Osteoblast (primary cell): ENCODE measurements at regions not wholly inside any gene's neighbourhood (a gene's known extent, or its start where the extent isn't known, plus 50 kb on each side); places are given as distances from the start of the nearest gene placed in this dataset.

ENCODE experiments used
- DNase-seq: peaks from one replicate; pipeline ENCODE4 v3.0.0; 2011; ENCODE audit warnings: low spot score, mixed read lengths; ENCODE audit not compliant: insufficient read length; ENCODE audit errors: missing footprints
- H2AFZ ChIP-seq: 2 replicates; pipeline ENCODE4 v1.6.0; 2011; ENCODE audit warnings: mild to moderate bottlenecking, low read length
- H3K27ac ChIP-seq: 2 replicates; pipeline ENCODE4 v1.5.1; 2011; ENCODE audit warnings: mild to moderate bottlenecking, low read depth, low read length, moderate library complexity
- H3K27me3 ChIP-seq: 2 replicates; pipeline ENCODE4 v1.6.0; 2012; ENCODE audit warnings: mild to moderate bottlenecking, control low read depth, inconsistent platforms, low read length, moderate library complexity; ENCODE audit not compliant: insufficient read depth
- H3K36me3 ChIP-seq: 2 replicates; pipeline ENCODE4 v1.5.1; 2011; ENCODE audit warnings: mild to moderate bottlenecking, low read length, control low read depth, moderate library complexity; ENCODE audit not compliant: insufficient read depth
- H3K4me1 ChIP-seq: 2 replicates; pipeline ENCODE4 v1.5.1; 2011; ENCODE audit warnings: mild to moderate bottlenecking, low read length, control low read depth, moderate library complexity; ENCODE audit not compliant: insufficient read depth
- H3K4me2 ChIP-seq: 2 replicates; pipeline ENCODE4 v1.6.0; 2011; ENCODE audit warnings: mild to moderate bottlenecking, low read length; ENCODE audit not compliant: insufficient read depth
- H3K4me3 ChIP-seq: fragments of 200-600 bp; sonication (generic); 3 replicates; pipeline ENCODE4 v1.5.1; 2012; ENCODE audit warnings: mild to moderate bottlenecking, low read length, inconsistent platforms; ENCODE audit not compliant: insufficient read depth
- H3K79me2 ChIP-seq: 2 replicates; pipeline ENCODE4 v1.6.0; 2012; ENCODE audit warnings: mild to moderate bottlenecking, low read length, control low read depth, inconsistent platforms; ENCODE audit not compliant: insufficient read depth
- H3K9me3 ChIP-seq: 2 replicates; pipeline ENCODE4 v1.5.1; 2011; ENCODE audit warnings: low read depth, low read length, control low read depth
- H4K20me1 ChIP-seq: 2 replicates; pipeline ENCODE4 v1.6.0; 2012; ENCODE audit warnings: mild to moderate bottlenecking, low read length, control low read depth; ENCODE audit not compliant: insufficient read depth
- CTCF ChIP-seq: IDR thresholded peaks from 2 replicates; pipeline ENCODE4 v1.5.1; 2011; ENCODE audit warnings: mild to moderate bottlenecking, low read depth, low read length, moderate library complexity; ENCODE audit errors: extremely low read depth

GRCh38 chr3:21357241-21357640 lies 393.8 kb downstream of the ZNF385D start:
- H3K27ac ChIP-seq = no peak overlapping the region
- peaks cover 3% of the 10 kb centered on the region for H3K9me3 ChIP-seq
- no peaks in the 10 kb centered on the region for H3K27me3 ChIP-seq
- H3K79me2 ChIP-seq = no peaks in the 10 kb centered on the region
- no peak overlapping the region for H3K4me3 ChIP-seq
- no peaks in the 10 kb centered on the region for H3K4me1 ChIP-seq
- H2AFZ ChIP-seq = no peak overlapping the region
- H3K36me3 ChIP-seq = no peaks in the 10 kb centered on the region
- no peak overlapping the region for H3K4me2 ChIP-seq
- TF ChIP-seq CTCF = no peak
- no peaks in the 10 kb centered on the region for H4K20me1 ChIP-seq
- no peak for DNase-seq

GRCh38 chr3:21356402-21356801 lies 394.6 kb downstream of the ZNF385D start:
- Histone ChIP-seq H3K27me3 (no peaks in the 10 kb centered on the region), H3K4me1 (no peaks in the 10 kb centered on the region), H3K4me3 (no peak overlapping the region), H2AFZ (no peak overlapping the region), H4K20me1 (no peaks in the 10 kb centered on the region), H3K4me2 (no peak overlapping the region), H3K9me3 (peaks cover 3% of the 10 kb centered on the region), H3K27ac (no peak overlapping the region), H3K36me3 (no peaks in the 10 kb centered on the region), H3K79me2 (no peaks in the 10 kb centered on the region)
- TF ChIP-seq CTCF = no peak
- no peak for DNase-seq

GRCh38 chr3:21345382-21345976 lies 405.5 kb downstream of the ZNF385D start:
- no peak for DNase-seq
- TF ChIP-seq CTCF = no peak
- no peaks in the 10 kb centered on the region for H3K27me3 ChIP-seq
- no peaks in the 10 kb centered on the region for H3K36me3 ChIP-seq
- no peak overlapping the region for H3K4me2 ChIP-seq
- no peaks in the 10 kb centered on the region for H3K79me2 ChIP-seq
- no peaks in the 10 kb centered on the region for H3K9me3 ChIP-seq
- H3K27ac ChIP-seq = no peak overlapping the region
- H3K4me3 ChIP-seq = no peak overlapping the region
- H4K20me1 ChIP-seq = no peaks in the 10 kb centered on the region
- H3K4me1 ChIP-seq = no peaks in the 10 kb centered on the region
- no peak overlapping the region for H2AFZ ChIP-seq

GRCh38 chr3:21331857-21332256 lies 419.2 kb downstream of the ZNF385D start:
- no peaks in the 10 kb centered on the region for H4K20me1 ChIP-seq
- no peaks in the 10 kb centered on the region for H3K9me3 ChIP-seq
- H3K79me2 ChIP-seq = no peaks in the 10 kb centered on the region
- TF ChIP-seq CTCF = no peak
- no peak overlapping the region for H3K4me2 ChIP-seq
- H3K27me3 ChIP-seq = no peaks in the 10 kb centered on the region
- H3K27ac ChIP-seq = no peak overlapping the region
- no peaks in the 10 kb centered on the region for H3K36me3 ChIP-seq
- DNase-seq = no peak
- no peak overlapping the region for H3K4me3 ChIP-seq
- H3K4me1 ChIP-seq = no peaks in the 10 kb centered on the region
- no peak overlapping the region for H2AFZ ChIP-seq
